Brain microvascular endothelial cell (primary cell): ENCODE measurements at regions not wholly inside any gene's neighbourhood (a gene's known extent, or its start where the extent isn't known, plus 50 kb on each side); places are given as distances from the start of the nearest gene placed in this dataset.

Source experiments
- DNase-seq: peaks from one replicate; pipeline ENCODE4 v3.0.0-alpha.2; 2020
- H3K27ac ChIP-seq: fragments of 250-450 bp; sonication (Bioruptor Pico); 2 replicates; pipeline ENCODE4 v1.5.1; 2020; ENCODE audit warnings: mild to moderate bottlenecking, moderate library complexity
- H3K27me3 ChIP-seq: fragments of 250-450 bp; sonication (Bioruptor Pico); replicated peaks from 2 replicates; pipeline ENCODE4 v1.5.1; 2020; ENCODE audit warnings: mild to moderate bottlenecking
- H3K36me3 ChIP-seq: fragments of 250-450 bp; sonication (Bioruptor Pico); replicated peaks from 2 replicates; pipeline ENCODE4 v1.5.1; 2020; ENCODE audit warnings: mild to moderate bottlenecking
- H3K4me3 ChIP-seq: 2 replicates; pipeline ENCODE4 v1.5.1; 2011; ENCODE audit warnings: low read depth, mild to moderate bottlenecking, control low read depth, low read length, moderate library complexity
- in situ Hi-C: cut with HindIII; loops from 2 replicates; pipeline ENCODE4 v1.10.0; 2017; ENCODE audit warnings: low sequenced_read_pairs, low pct_ligation_motif_present
- TF ChIP-seq, protein P1 (sequence below): IDR thresholded peaks from 2 replicates; pipeline ENCODE4 v1.5.1; 2011; ENCODE audit warnings: low read depth, mild to moderate bottlenecking, moderate library complexity, low read length, control low read depth, inconsistent platforms; ENCODE audit errors: missing control alignments

DNA sequence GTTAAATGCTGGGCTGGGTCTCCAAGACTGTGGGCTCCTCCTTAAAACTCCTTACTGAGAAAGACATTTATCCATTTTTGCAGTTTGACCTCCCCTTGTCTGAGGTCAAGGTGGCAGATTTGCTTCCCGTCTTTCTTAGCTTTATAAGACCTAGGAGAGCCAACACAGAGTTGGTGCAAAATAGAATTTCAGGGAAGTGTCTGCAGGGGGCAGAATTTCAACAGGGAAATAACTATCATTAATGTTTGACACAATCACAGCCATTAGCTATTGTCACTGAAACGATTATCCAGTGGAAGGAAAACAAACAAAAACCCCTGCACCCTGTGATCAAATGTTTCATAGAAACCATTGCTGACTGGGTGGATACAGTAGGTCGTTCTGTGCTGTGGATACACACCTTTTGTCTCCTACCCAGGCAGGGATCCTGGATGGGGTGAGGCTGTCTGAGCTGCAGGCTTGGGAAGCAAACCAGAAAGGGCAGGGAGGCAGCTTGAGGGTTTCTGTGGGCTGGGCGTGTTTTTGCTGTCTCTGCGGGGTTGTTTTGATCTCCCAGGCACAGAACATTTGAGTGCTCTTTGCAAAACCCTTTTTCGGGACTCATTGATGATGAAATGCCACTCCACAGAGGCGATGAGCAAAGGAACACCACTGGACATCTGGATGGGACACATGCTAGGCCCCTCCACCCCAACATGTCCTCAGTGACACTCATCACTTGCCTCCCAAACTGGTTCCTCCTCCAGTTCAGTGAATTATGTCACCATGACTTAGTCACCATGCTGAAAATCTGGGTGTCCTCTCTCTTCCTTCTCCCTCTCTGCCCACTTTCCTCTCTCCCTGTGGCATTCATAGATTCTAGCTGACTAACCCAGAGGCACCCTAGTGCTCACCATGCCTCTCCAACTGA is 94.2 kb upstream of the SERBP1 start:
- in situ Hi-C loops: loop anchor here (25.0 kb wide), 2 partner anchors 163 to 238 kb away; partner anchors contain the start of gene GADD45A
- H3K27me3 ChIP-seq: no peaks in the 10 kb centered on the region

DNA sequence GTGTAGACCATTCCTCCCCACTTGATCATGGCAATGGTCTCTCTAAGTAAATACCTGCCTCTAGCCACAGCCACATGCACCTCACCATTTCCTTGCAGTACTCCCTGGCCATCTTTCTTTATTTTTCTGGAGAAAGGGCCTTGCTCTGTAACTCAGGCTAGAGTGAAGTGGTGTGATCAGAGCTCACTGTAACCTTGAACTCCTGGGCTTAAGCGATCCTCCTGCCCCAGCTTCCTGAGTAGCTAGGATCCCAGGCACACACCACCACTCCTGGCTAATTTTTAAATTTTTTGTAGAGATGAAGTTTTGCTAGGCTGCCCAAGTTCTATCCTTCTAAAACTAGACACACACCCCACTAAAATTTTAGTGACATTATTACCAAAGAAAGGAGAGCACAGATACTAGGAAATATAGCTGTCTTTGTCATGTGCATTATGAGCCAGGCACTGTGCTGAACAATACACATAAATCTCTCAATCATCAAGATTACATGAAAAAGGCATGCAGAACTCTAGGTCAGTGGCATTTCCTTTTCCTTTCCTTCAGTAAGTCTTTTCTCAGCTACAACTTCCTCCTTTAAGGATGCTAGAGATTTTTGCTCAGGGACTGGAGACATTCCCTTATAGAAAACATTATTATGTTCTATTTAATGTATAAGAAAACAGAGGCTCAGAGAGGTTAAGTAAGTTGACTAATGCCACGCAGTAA is 95.0 kb upstream of the SERBP1 start:
- H3K27ac ChIP-seq: no peak overlapping the region
- H3K36me3 ChIP-seq: no peaks in the 10 kb centered on the region
- TF ChIP-seq, protein P1, sequence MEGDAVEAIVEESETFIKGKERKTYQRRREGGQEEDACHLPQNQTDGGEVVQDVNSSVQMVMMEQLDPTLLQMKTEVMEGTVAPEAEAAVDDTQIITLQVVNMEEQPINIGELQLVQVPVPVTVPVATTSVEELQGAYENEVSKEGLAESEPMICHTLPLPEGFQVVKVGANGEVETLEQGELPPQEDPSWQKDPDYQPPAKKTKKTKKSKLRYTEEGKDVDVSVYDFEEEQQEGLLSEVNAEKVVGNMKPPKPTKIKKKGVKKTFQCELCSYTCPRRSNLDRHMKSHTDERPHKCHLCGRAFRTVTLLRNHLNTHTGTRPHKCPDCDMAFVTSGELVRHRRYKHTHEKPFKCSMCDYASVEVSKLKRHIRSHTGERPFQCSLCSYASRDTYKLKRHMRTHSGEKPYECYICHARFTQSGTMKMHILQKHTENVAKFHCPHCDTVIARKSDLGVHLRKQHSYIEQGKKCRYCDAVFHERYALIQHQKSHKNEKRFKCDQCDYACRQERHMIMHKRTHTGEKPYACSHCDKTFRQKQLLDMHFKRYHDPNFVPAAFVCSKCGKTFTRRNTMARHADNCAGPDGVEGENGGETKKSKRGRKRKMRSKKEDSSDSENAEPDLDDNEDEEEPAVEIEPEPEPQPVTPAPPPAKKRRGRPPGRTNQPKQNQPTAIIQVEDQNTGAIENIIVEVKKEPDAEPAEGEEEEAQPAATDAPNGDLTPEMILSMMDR: no peak
- no peak overlapping the region for H3K4me3 ChIP-seq
- no peaks in the 10 kb centered on the region for H3K27me3 ChIP-seq
- no peak for DNase-seq
- in situ Hi-C loops: loop anchor here (25.0 kb wide), 2 partner anchors 162 to 237 kb away; partner anchors contain the start of gene GADD45A

More for the DNA sequence above, 94.2 kb upstream of the SERBP1 start:
- H3K4me3 ChIP-seq: no peak overlapping the region
- TF ChIP-seq, protein P1: no peak
- no peak for DNase-seq
- H3K27ac ChIP-seq: no peak overlapping the region
- no peaks in the 10 kb centered on the region for H3K36me3 ChIP-seq

- H3K27ac ChIP-seq: no peak overlapping the region
- in situ Hi-C loops: loop anchor here (25.0 kb wide), 2 partner anchors 159 to 234 kb away; partner anchors contain the start of gene GADD45A
- H3K27me3 ChIP-seq: no peaks in the 10 kb centered on the region
- DNase-seq: no peak
- H3K36me3 ChIP-seq: no peaks in the 10 kb centered on the region
- TF ChIP-seq, protein P1: no peak
- H3K4me3 ChIP-seq: no peak overlapping the region
These were observed 97.9 kb upstream of the SERBP1 start for GRCh38 chr1:67528141-67528540.

GRCh38 chr1:67530071-67530470 is 99.9 kb upstream of the SERBP1 start:
- TF ChIP-seq, protein P1: no peak
- no peak for DNase-seq
- H3K36me3 ChIP-seq: no peaks in the 10 kb centered on the region
- in situ Hi-C loops: loop anchor here (25.0 kb wide), 2 partner anchors 157 to 232 kb away; partner anchors contain the start of gene GADD45A
- H3K27ac ChIP-seq: no peak overlapping the region
- no peak overlapping the region for H3K4me3 ChIP-seq
- no peaks in the 10 kb centered on the region for H3K27me3 ChIP-seq

DNA sequence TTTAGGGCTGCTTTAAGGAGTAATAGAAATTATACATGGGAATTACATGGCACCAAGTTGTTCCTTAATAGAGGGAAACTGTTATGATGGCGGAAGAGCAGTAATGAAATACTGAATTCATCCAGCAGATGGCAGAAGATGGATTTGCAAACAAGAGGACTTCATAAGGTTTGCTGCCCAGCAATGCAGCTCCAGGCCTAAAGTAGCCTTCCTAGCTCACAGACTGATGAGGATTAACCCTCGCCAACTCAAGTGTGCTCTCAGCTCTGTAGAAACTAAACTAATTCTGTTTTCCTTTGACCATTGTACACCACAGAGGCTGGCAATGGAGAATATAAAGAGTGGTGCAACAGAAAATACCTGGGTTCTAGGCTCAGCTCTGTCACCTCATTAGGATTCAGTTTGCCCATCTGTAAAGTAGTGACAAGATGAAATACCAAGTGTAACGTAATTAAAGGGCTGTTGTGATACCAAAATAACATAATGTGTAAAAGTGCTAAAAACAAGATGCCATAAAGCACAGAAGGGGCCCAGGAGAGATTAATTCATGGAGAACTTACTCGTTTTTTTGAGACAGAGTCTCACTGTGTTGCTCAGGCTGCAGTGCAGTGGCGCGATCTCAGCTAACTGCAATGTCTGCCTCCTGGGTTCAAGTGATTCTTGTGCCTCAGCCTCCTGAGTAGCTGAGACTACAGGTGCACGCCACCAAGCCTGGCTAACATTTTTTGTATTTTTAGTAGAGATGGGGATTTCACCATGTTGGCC is 102.4 kb upstream of the SERBP1 start:
- H3K4me3 ChIP-seq: no peak overlapping the region
- no peaks in the 10 kb centered on the region for H3K36me3 ChIP-seq
- H3K27ac ChIP-seq: no peak overlapping the region
- DNase-seq: peak; percentile 77
- H3K27me3 ChIP-seq: no peaks in the 10 kb centered on the region
- TF ChIP-seq, protein P1: peak; percentile 71
- in situ Hi-C loops: loop anchor here (25.0 kb wide), 2 partner anchors 155 to 230 kb away; partner anchors contain the start of gene GADD45A
